ENCODE measurements at regions not wholly inside any gene's neighbourhood (a gene's known extent, or its start where the extent isn't known, plus 50 kb on each side); places are given as distances from the start of the nearest gene placed in this dataset.

DNA sequence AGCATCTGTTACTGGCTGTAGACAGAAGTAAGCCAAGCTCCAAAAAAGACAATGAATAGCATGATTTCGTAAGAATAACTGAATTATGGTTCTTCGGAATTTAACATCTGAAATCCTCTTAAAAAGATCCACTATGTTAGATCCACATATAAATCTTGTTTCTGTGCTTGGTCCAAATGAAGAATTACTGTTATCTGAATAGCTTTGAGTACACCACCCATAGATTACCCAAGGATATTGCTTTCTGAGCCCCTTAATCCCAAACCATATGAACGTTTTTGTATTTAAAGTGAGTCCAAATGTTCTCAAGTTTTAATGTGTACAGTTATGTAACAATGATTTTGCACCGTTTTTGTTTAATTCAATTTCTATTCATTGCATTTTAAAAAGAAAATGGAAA lies 124.9 kb downstream of the DSC3 start:
- DNase-seq (ENCODE audit: extremely low read depth, low read depth): no peak
- TF ChIP-seq, protein P1, sequence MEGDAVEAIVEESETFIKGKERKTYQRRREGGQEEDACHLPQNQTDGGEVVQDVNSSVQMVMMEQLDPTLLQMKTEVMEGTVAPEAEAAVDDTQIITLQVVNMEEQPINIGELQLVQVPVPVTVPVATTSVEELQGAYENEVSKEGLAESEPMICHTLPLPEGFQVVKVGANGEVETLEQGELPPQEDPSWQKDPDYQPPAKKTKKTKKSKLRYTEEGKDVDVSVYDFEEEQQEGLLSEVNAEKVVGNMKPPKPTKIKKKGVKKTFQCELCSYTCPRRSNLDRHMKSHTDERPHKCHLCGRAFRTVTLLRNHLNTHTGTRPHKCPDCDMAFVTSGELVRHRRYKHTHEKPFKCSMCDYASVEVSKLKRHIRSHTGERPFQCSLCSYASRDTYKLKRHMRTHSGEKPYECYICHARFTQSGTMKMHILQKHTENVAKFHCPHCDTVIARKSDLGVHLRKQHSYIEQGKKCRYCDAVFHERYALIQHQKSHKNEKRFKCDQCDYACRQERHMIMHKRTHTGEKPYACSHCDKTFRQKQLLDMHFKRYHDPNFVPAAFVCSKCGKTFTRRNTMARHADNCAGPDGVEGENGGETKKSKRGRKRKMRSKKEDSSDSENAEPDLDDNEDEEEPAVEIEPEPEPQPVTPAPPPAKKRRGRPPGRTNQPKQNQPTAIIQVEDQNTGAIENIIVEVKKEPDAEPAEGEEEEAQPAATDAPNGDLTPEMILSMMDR (IDR thresholded peaks at IDR 0.05; ENCODE audit: low read depth, low read length): no peak

DNA sequence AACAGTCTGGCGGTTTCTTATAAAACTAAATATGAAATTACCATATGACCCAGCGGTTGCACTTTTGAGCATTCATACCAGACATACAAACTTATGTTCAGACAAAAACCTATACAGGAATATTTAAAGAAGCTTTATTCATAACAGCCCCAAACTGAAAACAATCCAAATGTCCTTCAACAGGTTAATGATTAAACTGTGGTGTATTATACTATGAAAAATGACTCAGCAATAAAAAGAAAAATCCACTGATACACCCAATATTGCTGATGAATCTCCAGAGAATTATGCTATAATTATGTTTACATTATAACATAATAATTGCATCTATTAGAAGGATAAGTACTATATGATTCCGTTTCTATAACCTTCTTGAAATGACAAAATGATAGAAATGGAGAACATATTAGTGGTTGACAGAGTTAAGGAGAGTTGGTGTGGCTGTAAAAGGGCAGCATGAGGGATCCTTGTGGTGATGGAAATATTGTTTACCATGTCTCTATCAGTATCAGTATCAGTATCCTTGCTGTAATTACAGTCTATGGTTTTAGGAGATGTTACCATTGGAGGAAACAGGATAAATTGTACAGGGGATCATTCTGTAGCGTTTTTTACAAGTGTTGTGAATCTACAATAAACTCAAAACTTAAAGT lies 127.1 kb downstream of the DSC3 start:
- DNase-seq (ENCODE audit: extremely low read depth, low read depth): no peak
- TF ChIP-seq, protein P1 (IDR thresholded peaks at IDR 0.05; ENCODE audit: low read depth, low read length): no peak

DNA sequence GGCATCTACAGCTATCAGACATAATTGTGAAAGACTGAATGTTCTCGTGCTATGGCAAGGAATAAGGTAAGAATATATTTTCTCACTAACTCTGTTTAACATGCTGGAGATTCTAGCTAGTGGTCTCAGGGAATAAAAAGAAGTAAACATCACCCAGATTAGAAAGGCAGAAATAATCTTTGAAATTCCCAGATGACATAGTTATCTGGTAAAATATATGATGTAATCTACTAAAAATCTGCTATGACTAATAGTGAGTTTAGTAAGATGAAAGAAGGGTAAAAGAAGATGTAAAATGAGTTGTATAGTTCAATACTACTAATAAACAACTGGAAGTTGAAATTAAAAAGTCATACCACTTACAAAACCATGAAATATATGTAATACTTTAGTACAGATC lies 134.2 kb downstream of the DSC3 start:
- no peak for DNase-seq (ENCODE audit: extremely low read depth, low read depth)
- TF ChIP-seq, protein P1 (IDR thresholded peaks at IDR 0.05; ENCODE audit: low read depth, low read length): no peak

DNA sequence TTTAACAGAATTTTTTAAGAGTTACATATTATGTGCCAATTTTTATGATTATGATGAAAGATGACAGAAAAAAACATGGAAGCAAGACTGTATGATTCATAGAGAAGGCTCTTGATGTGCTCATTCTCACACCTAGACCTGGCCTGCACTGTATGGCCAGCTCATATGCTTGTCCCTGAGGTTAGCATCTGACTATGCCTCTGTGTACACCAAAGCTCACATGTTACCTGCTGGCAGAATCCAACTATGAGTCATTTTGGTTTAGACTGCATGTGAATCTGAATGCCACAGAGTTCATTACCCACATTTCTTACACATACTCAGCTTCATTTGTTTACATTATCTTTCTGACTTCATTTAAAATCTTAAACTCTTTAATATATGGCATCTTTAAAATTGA lies 139.0 kb downstream of the DSC3 start:
- DNase-seq (ENCODE audit: extremely low read depth, low read depth): no peak
- TF ChIP-seq, protein P1 (IDR thresholded peaks at IDR 0.05; ENCODE audit: low read depth, low read length): no peak

DNA sequence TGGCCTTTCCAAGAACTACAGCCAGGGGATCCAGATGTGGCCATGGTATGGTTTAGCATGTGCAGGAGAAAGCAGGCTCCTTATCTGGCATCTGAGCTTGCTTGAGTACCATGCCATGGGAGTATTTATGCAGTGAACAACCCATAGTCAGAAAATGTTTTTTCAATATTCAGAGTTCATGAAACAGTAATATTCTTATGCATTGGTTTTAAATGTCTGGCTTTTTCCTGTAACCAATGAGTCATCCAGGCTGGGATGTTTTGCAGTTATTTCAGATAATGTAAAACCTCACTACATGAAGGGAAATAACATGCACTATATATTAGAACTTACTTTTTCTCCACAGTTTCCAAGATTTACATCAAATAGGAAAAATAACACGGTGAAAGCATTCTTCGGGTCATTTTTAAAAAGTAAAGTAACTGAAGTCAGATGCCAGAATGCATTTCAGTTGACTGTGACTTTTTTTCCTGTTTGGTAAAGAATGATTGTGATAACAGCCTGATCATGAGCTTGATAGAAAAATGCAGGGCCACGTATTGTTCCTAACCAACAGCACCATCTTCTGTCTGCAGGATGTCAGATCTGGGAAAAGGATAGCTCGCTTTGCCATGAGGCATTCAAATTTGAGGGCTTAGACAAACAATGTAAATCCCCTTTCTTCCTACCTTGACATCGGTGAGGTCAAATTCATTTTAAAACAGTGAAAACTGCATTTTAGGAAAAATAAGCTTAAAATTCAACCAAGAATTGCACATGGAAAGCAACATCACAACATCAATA lies 152.8 kb downstream of the DSC3 start:
- TF ChIP-seq, protein P1 (IDR thresholded peaks at IDR 0.05; ENCODE audit: low read depth, low read length): no peak
- no peak for DNase-seq (ENCODE audit: extremely low read depth, low read depth)

DNA sequence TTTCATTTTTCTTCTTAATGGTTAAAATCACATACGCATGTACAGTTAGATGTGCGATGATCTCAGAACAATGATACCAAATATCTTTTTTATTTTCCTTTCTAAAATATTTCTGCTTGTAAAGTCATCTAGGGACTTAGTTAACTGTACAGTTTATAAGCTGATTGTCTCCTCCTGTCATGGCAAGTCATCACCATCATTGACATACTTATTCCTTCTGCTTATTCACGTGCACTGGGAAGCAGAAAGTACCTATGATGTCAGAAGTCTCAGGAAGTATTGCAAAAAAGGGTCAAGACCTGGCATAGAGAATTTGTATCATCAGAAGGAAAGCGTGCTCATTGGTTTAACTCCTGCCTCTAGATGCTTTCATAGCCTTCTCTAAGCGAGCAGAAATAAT lies 154.2 kb downstream of the DSC3 start:
- TF ChIP-seq, protein P1 (IDR thresholded peaks at IDR 0.05; ENCODE audit: low read depth, low read length): no peak
- no peak for DNase-seq (ENCODE audit: extremely low read depth, low read depth)

DNA sequence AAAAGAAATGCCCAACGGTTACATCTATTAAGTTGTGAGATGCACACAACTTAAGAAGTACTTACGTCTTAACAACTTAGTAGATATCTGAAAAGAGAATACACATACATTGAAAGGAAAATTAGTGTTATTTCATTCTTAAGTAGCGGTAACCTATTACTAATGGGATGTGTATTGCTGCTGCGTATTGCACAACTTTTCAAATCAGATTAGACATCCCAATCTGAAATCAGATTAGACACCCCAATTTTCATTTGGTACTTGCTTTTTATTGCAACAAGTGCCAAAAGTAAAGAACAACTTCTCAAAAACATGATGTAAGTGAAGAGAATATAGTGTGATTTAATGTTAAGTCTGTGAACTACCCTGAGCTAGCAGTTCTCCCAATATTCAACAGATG lies 155.5 kb downstream of the DSC3 start:
- no peak for DNase-seq (ENCODE audit: extremely low read depth, low read depth)
- TF ChIP-seq, protein P1 (IDR thresholded peaks at IDR 0.05; ENCODE audit: low read depth, low read length): no peak
